Activated CD8-positive, alpha-beta T cell treated with anti-CD3 and anti-CD28 coated beads, Interleukin-2, amount 10 ng/mL, durations not matched to agents 7 days and 5 days (primary cell): ENCODE measurements at regions not wholly inside any gene's neighbourhood (a gene's known extent, or its start where the extent isn't known, plus 50 kb on each side); places are given as distances from the start of the nearest gene placed in this dataset.
"Not testable (repeated sequence)": the region's sequence is repeated elsewhere in the genome, so short reads cannot be mapped to it uniquely, and the experiment has no call there.

ENCODE experiments used
- ATAC-seq: fragments of 150-1000 bp; cut with Tn5 transposase; one replicate; pipeline ENCODE4 v1.10.0; 2021; ENCODE audit warnings: moderate library complexity
- CTCF ChIA-PET: fragments of 350-600 bp; sonication (Branson Sonifier 250); formaldehyde crosslinking; loops from one replicate; lab custom pipeline; 2021; ENCODE audit warnings: antibody characterized with exemption; lab: Charles Lee
- POLR2A ChIA-PET: fragments of 350-600 bp; sonication (Branson Sonifier 250); formaldehyde crosslinking; loops from one replicate; lab custom pipeline; 2021; ENCODE audit warnings: antibody characterized with exemption; lab: Charles Lee
- DNase-seq: peaks from one replicate; pipeline ENCODE4 v3.0.0-alpha.2; 2020
- H3K27ac Mint-ChIP-seq: one replicate; pipeline ENCODE4 v1.8.0; 2021; ENCODE audit warnings: mild to moderate bottlenecking, mixed read lengths
- H3K27me3 Mint-ChIP-seq: one replicate; pipeline ENCODE4 v1.8.0; 2021; ENCODE audit warnings: low read depth, mixed read lengths
- H3K36me3 Mint-ChIP-seq: one replicate; pipeline ENCODE4 v1.8.0; 2021; ENCODE audit warnings: low read depth, mixed read lengths
- H3K4me1 Mint-ChIP-seq: one replicate; pipeline ENCODE4 v1.8.0; 2021; ENCODE audit warnings: low read depth, mixed read lengths
- H3K4me3 Mint-ChIP-seq: one replicate; pipeline ENCODE4 v1.8.0; 2021; ENCODE audit warnings: mild to moderate bottlenecking, mixed read lengths
- H3K9me3 Mint-ChIP-seq: one replicate; pipeline ENCODE4 v1.8.0; 2022; ENCODE audit warnings: mixed read lengths; ENCODE audit not compliant: insufficient read depth

- ATAC-seq = no peak
These were observed 229.4 kb downstream of the RCHY1 start for GRCh38 chr4:75284831-75285230.

DNA sequence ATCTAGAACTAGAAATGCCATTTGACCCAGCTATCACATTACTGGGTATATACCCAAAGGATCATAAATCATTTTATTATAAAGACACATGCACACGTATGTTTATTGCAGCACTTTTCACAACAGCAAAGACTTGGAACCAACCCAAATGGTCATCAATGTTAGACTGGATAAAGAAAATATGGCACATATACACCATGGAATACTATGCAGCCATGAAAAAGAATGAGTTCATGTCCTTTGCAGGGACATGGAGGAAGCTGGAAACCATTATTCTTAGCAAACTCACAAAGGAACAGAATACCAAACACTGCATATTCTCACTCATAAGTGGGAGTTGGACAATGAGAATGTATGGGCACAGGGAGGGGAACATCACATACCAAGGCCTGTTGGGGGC is 233.7 kb downstream of the RCHY1 start:
- POLR2A ChIA-PET, DNase-seq, H3K4me3 Mint-ChIP-seq, H3K27ac Mint-ChIP-seq, H3K36me3 Mint-ChIP-seq, CTCF ChIA-PET, H3K27me3 Mint-ChIP-seq, ATAC-seq, H3K4me1 Mint-ChIP-seq, H3K9me3 Mint-ChIP-seq: not testable (repeated sequence)

More at GRCh38 chr4:75284831-75285230, 229.4 kb downstream of the RCHY1 start:
- Mint-ChIP-seq H3K4me1 (no peaks in the 10 kb centered on the region), H3K27ac (no peak overlapping the region), H3K27me3 (no peaks in the 10 kb centered on the region), H3K4me3 (no peak overlapping the region), H3K36me3 (no peaks in the 10 kb centered on the region), H3K9me3 (no peaks in the 10 kb centered on the region)
- DNase-seq = no peak
- POLR2A ChIA-PET = no interaction called here
- CTCF ChIA-PET = no interaction called here

DNA sequence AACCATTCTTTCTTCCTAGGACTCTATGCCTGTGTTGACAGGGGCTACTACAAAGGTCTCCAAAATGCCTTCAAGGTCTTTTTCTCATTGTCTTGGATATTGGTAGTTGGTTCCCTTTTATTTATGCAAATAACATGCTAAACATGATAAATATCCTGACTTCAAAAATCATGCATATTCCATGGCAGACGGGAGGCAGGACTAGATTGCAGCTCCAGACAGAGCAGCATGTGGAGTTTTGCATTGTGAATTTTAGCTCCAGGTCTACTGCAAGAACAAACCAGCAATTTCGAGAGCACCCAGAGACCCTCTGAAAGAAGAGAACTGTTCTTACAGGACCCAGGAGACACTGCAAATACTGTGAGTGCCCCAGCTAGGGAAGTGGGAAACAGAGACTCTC is 254.9 kb downstream of the RCHY1 start:
- Mint-ChIP-seq H3K27ac (no peak overlapping the region), H3K27me3 (no peaks in the 10 kb centered on the region), H3K4me3 (no peak overlapping the region), H3K36me3 (no peaks in the 10 kb centered on the region), H3K9me3 (no peaks in the 10 kb centered on the region), H3K4me1 (no peaks in the 10 kb centered on the region)
- CTCF ChIA-PET = no interaction called here
- no peak for DNase-seq
- POLR2A ChIA-PET = no interaction called here
- ATAC-seq = no peak

GRCh38 chr4:75255261-75255660 is 258.9 kb downstream of the RCHY1 start:
- no peaks in the 10 kb centered on the region for H3K27me3 Mint-ChIP-seq
- ATAC-seq = no peak
- no peak overlapping the region for H3K4me3 Mint-ChIP-seq

DNA sequence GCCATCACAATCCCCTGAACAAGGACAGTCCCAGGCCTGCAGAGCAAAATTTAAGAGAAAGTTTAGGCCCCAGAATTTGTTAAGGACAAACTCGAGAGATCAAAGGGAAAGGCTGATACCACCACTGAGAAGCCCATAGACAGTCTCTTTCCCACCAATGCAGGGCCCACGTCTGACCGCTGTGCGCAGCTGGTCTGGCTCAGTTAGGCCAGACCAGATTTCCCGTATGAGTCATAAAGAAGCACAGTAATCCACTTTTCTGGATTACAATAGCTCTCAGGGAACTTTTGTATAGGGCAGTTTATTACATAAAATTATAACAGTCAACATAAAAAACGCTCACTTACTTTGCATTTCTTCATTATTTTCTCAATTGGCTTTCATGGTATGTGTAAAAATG is 259.5 kb downstream of the RCHY1 start:
- Mint-ChIP-seq H3K27me3 (no peaks in the 10 kb centered on the region), H3K4me3 (no peak overlapping the region), H3K27ac (no peak overlapping the region), H3K36me3 (no peaks in the 10 kb centered on the region), H3K4me1 (no peaks in the 10 kb centered on the region), H3K9me3 (no peaks in the 10 kb centered on the region)
- DNase-seq (no peak), ATAC-seq (no peak)
- ChIA-PET CTCF (no interaction called here), POLR2A (no interaction called here)

More at GRCh38 chr4:75255261-75255660, 258.9 kb downstream of the RCHY1 start:
- Mint-ChIP-seq H3K36me3 (no peaks in the 10 kb centered on the region), H3K27ac (no peak overlapping the region), H3K4me1 (no peaks in the 10 kb centered on the region), H3K9me3 (no peaks in the 10 kb centered on the region)
- POLR2A ChIA-PET = no interaction called here
- no peak for DNase-seq
- CTCF ChIA-PET = no interaction called here

DNA sequence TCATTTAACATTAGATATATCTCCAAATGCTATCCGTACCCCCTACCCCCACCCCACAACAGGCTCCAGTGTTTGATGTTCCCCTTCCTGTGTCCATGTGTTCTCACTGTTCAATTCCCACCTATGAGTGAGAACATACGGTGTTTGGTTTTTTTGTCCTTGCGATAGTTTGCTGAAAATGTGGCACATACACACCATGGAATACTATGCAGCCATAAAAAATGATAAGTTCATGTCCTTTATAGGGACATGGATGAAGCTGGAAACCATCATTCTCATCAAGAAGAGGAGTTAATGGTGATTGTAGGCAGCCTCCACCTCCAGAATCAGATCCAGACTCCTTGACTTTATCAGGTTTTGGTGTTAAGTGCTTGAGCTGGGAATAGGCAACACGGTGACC is 261.1 kb downstream of the RCHY1 start:
- ATAC-seq, H3K36me3 Mint-ChIP-seq, H3K27ac Mint-ChIP-seq, H3K4me1 Mint-ChIP-seq, H3K9me3 Mint-ChIP-seq, CTCF ChIA-PET, POLR2A ChIA-PET, DNase-seq, H3K27me3 Mint-ChIP-seq, H3K4me3 Mint-ChIP-seq: not testable (repeated sequence)

- H3K4me3 Mint-ChIP-seq = no peak overlapping the region
- H3K36me3 Mint-ChIP-seq = no peaks in the 10 kb centered on the region
- ATAC-seq = no peak
- ChIA-PET CTCF (no interaction called here), POLR2A (no interaction called here)
- no peaks in the 10 kb centered on the region for H3K9me3 Mint-ChIP-seq
- no peak overlapping the region for H3K27ac Mint-ChIP-seq
- H3K27me3 Mint-ChIP-seq = no peaks in the 10 kb centered on the region
- DNase-seq = no peak
- H3K4me1 Mint-ChIP-seq = no peaks in the 10 kb centered on the region
These were observed 262.7 kb downstream of the RCHY1 start for GRCh38 chr4:75251547-75251946.

DNA sequence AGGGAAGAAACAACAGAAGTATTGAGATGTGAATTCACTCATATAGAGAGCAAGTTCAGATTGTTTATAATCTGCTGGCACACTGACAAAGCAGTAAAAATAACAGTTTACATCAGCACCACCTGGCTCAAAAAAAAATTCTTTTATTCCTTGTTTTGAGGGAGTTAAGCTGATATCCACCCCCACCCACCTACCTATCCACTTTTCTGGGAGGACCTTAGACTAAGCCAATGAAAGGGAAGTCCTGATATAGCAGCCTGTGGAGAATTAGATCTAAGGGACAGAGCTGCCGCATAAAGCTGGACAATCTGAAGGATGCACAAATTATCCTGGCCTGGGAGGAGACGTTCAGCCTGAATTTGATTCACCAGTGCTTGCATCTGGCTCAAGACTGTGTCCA is 264.5 kb downstream of the RCHY1 start:
- Mint-ChIP-seq H3K27me3 (no peaks in the 10 kb centered on the region), H3K27ac (no peak overlapping the region), H3K36me3 (no peaks in the 10 kb centered on the region), H3K9me3 (no peaks in the 10 kb centered on the region), H3K4me3 (no peak overlapping the region), H3K4me1 (no peaks in the 10 kb centered on the region)
- POLR2A ChIA-PET = no interaction called here
- CTCF ChIA-PET = no interaction called here
- DNase-seq (no peak), ATAC-seq (no peak)

GRCh38 chr4:75248770-75249407 is 265.3 kb downstream of the RCHY1 start:
- H3K36me3 Mint-ChIP-seq = no peaks in the 10 kb centered on the region
- H3K27ac Mint-ChIP-seq = no peak overlapping the region
- CTCF ChIA-PET = no interaction called here

GRCh38 chr4:75244325-75244724 is 269.9 kb downstream of the RCHY1 start:
- CTCF ChIA-PET = no interaction called here
- DNase-seq = no peak

More at GRCh38 chr4:75248770-75249407, 265.3 kb downstream of the RCHY1 start:
- H3K9me3 Mint-ChIP-seq = no peaks in the 10 kb centered on the region
- H3K27me3 Mint-ChIP-seq = no peaks in the 10 kb centered on the region
- POLR2A ChIA-PET = no interaction called here
- no peak overlapping the region for H3K4me3 Mint-ChIP-seq
- no peaks in the 10 kb centered on the region for H3K4me1 Mint-ChIP-seq
- no peak for ATAC-seq
- no peak for DNase-seq

DNA sequence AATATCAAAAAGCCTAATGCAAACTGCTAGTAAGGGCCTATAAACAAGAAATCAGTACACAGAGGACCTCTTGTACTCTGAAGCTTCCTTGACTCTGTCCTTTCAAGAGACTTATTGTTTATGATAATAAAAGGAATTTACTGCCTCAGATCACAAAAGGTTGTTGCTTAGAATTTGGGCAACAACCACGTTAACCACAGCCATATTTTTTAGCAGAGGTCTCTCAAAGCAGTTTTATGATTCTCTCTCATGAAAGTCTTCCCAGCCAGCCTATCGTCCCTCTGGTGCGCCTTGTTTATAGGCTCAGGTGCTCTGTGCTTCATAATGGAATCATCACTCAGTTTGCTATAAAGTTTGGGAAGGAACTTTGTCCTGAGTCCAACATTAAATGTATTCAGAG is 270.6 kb downstream of the RCHY1 start:
- Mint-ChIP-seq H3K4me1 (no peaks in the 10 kb centered on the region), H3K36me3 (no peaks in the 10 kb centered on the region), H3K9me3 (no peaks in the 10 kb centered on the region), H3K27me3 (no peaks in the 10 kb centered on the region), H3K4me3 (no peak overlapping the region), H3K27ac (no peak overlapping the region)
- ATAC-seq = no peak
- DNase-seq = no peak
- ChIA-PET POLR2A (no interaction called here), CTCF (no interaction called here)

More at GRCh38 chr4:75244325-75244724, 269.9 kb downstream of the RCHY1 start:
- H3K4me1 Mint-ChIP-seq = no peaks in the 10 kb centered on the region
- H3K36me3 Mint-ChIP-seq = no peaks in the 10 kb centered on the region
- no peaks in the 10 kb centered on the region for H3K9me3 Mint-ChIP-seq
- POLR2A ChIA-PET = no interaction called here
- no peak overlapping the region for H3K27ac Mint-ChIP-seq
- H3K27me3 Mint-ChIP-seq = no peaks in the 10 kb centered on the region
- no peak for ATAC-seq
- no peak overlapping the region for H3K4me3 Mint-ChIP-seq

- no peaks in the 10 kb centered on the region for H3K9me3 Mint-ChIP-seq
- H3K4me3 Mint-ChIP-seq = no peak overlapping the region
- no peaks in the 10 kb centered on the region for H3K4me1 Mint-ChIP-seq
- no peak for DNase-seq
- ATAC-seq = no peak
- ChIA-PET CTCF (no interaction called here), POLR2A (no interaction called here)
- no peak overlapping the region for H3K27ac Mint-ChIP-seq
- H3K27me3 Mint-ChIP-seq = no peaks in the 10 kb centered on the region
- no peaks in the 10 kb centered on the region for H3K36me3 Mint-ChIP-seq
These were observed 278.7 kb downstream of the RCHY1 start for GRCh38 chr4:75235359-75235951.

GRCh38 chr4:75232546-75232945 is 281.7 kb downstream of the RCHY1 start:
- Mint-ChIP-seq H3K27me3 (no peaks in the 10 kb centered on the region), H3K36me3 (no peaks in the 10 kb centered on the region), H3K27ac (no peak overlapping the region), H3K4me1 (no peaks in the 10 kb centered on the region), H3K9me3 (no peaks in the 10 kb centered on the region), H3K4me3 (no peak overlapping the region)
- DNase-seq (no peak), ATAC-seq (no peak)
- ChIA-PET POLR2A (no interaction called here), CTCF (no interaction called here)
